Suprapubic skin (tissue), 4 donors: ENCODE measurements at regions not wholly inside any gene's neighbourhood (a gene's known extent, or its start where the extent isn't known, plus 50 kb on each side); places are given as distances from the start of the nearest gene placed in this dataset.
A peak's percentile ranks its signal among the peaks of the same experiment; 100 is the strongest.

Source experiments
- CTCF ChIP-seq, 2 donors: fragments of 200-600 bp in 1 of 2; fragments of 450-650 bp in 1 of 2; sonication (generic) in 1 of 2; IDR thresholded peaks; one replicate each; pipeline ENCODE4 v1.5.1; 2016 to 2019; ENCODE audit warnings: antibody characterized with exemption in 2 of 2, mild to moderate bottlenecking in 1 of 2, moderate library complexity in 1 of 2
- POLR2A ChIP-seq, 2 donors: fragments of 450-650 bp; IDR thresholded peaks; one replicate each; pipeline ENCODE4 v1.6.1; 2017; ENCODE audit warnings: antibody characterized with exemption in 2 of 2, mild to moderate bottlenecking in 2 of 2, moderate library complexity in 2 of 2
- POLR2AphosphoS5 ChIP-seq, 3 donors: sonication (generic); formaldehyde crosslinking; IDR thresholded peaks; one replicate each; pipeline ENCODE4 v1.6.1; 2017; ENCODE audit warnings: antibody characterized with exemption in 3 of 3

- no peak for TF ChIP-seq CTCF (IDR thresholded peaks at IDR 0.05)
- peak in 1 of 3 donors; percentile 21 for TF ChIP-seq POLR2AphosphoS5 (IDR thresholded peaks at IDR 0.05)
- no peak for TF ChIP-seq POLR2A (IDR thresholded peaks at IDR 0.05)
These were observed 106.9 kb upstream of the F3 start for GRCh38 chr1:94648225-94649007.
